HCT116 (cell line): ENCODE measurements at regions not wholly inside any gene's neighbourhood (a gene's known extent, or its start where the extent isn't known, plus 50 kb on each side); places are given as distances from the start of the nearest gene placed in this dataset.

Source experiments
- ATAC-seq: fragments of 200-7000 bp; cut with Tn5 transposase; 2 replicates; pipeline ENCODE4 v1.9.1; 2020; ENCODE audit warnings: mild to moderate bottlenecking, moderate library complexity
- BruUV-seq: library from RNA; stranded (reverse); fragments of 400-500 nt; replicated peaks from 2 replicates; lab custom pipeline; 2021; lab: Mats Ljungman, UMichigan
- CTCF ChIA-PET: fragments of 300-600 bp; sonication (Branson Sonifier 250); formaldehyde crosslinking; loops from one replicate; lab custom pipeline; 2021; ENCODE audit warnings: antibody characterized with exemption; lab: Charles Lee
- POLR2A ChIA-PET: fragments of 300-600, 350-600 bp; sonication (Branson Sonifier 250); formaldehyde crosslinking; loops from one replicate; lab custom pipeline; 2021; ENCODE audit warnings: antibody characterized with exemption; lab: Charles Lee
- RAD21 ChIA-PET, 2 experiments: fragments of 300-600 bp; sonication (Branson Sonifier 250); formaldehyde crosslinking; loops; one replicate each; lab custom pipeline; 2023; ENCODE audit warnings: low total read pairs in 2 of 2; ENCODE audit not compliant: uncharacterized antibody in 2 of 2, unreplicated experiment in 2 of 2, low non-redundant PET in 1 of 2; lab: Charles Lee
- DNase-seq: peaks from one replicate; pipeline ENCODE4 v3.0.0-alpha.2; 2010; ENCODE audit warnings: low read depth, low spot score
- H2AFZ ChIP-seq: fragments of 200-600 bp; shearing (Covaris generic), sonication (generic); 2 replicates; pipeline ENCODE4 v1.6.1; 2017; ENCODE audit warnings: low read depth, mixed run types, mixed read lengths, antibody characterized with exemption, low read length; ENCODE audit not compliant: poor library complexity, severe bottlenecking
- H3K27ac ChIP-seq: 2 replicates; pipeline ENCODE4 v1.5.1; 2012; ENCODE audit warnings: low read depth, low read length
- H3K27me3 ChIP-seq: fragments of 200-600 bp; sonication (generic); 2 replicates; pipeline ENCODE4 v1.6.1; 2016; ENCODE audit warnings: mixed run types, low read length, mixed read lengths; ENCODE audit not compliant: insufficient read depth
- H3K36me3 ChIP-seq, 2 experiments: fragments of 200-500 bp in 1 of 2; fragments of 200-600 bp in 1 of 2; sonication (Bioruptor generic) in 1 of 2; sonication (generic) in 1 of 2; 2 replicates each; pipeline versions ENCODE4 v1.5.1 to v1.6.1; 2014 to 2016; ENCODE audit warnings: low read length in 2 of 2, inconsistent platforms in 1 of 2, mixed read lengths in 1 of 2, mixed run types in 1 of 2; ENCODE audit not compliant: insufficient read depth in 2 of 2, control insufficient read depth in 1 of 2
- H3K4me1 ChIP-seq, 2 experiments: fragments of 200-600 bp in 1 of 2; sonication (generic) in 1 of 2; 2 replicates each; pipeline versions ENCODE4 v1.5.1 to v1.6.1; 2012 to 2017; ENCODE audit warnings: low read length in 2 of 2, inconsistent platforms in 1 of 2, mild to moderate bottlenecking in 1 of 2, mixed read lengths in 1 of 2, mixed run types in 1 of 2, moderate library complexity in 1 of 2; ENCODE audit not compliant: insufficient read depth in 2 of 2, control insufficient read depth in 1 of 2
- H3K4me2 ChIP-seq: fragments of 200-600 bp; sonication (generic); 2 replicates; pipeline ENCODE4 v1.6.1; 2017; ENCODE audit warnings: mixed run types, low read length, mixed read lengths
- H3K4me3 ChIP-seq, 2 experiments: fragments of 200-600 bp in 1 of 2; sonication (generic) in 1 of 2; replicated peaks in 1 of 2; 2 replicates each; pipeline ENCODE4 v1.5.1; 2011 to 2016; ENCODE audit warnings: low read length in 2 of 2, control low read depth in 1 of 2, low read depth in 1 of 2, mild to moderate bottlenecking in 1 of 2, mixed read lengths in 1 of 2, mixed run types in 1 of 2
- H3K79me2 ChIP-seq: fragments of 200-600 bp; sonication (generic); 2 replicates; pipeline ENCODE4 v1.6.1; 2017; ENCODE audit warnings: mild to moderate bottlenecking, mixed run types, low read length, moderate library complexity, mixed read lengths; ENCODE audit not compliant: insufficient read depth
- H3K9ac ChIP-seq: fragments of 200-600 bp; sonication (generic); 2 replicates; pipeline ENCODE4 v1.6.1; 2016; ENCODE audit warnings: low read length, mixed read lengths
- H3K9me2 ChIP-seq: fragments of 200-600 bp; sonication (generic), shearing (Covaris generic); 2 replicates; pipeline ENCODE4 v1.6.1; 2017; ENCODE audit warnings: mixed run types, mild to moderate bottlenecking, moderate library complexity; ENCODE audit not compliant: insufficient read depth
- H3K9me3 ChIP-seq, 2 experiments: fragments of 200-500 bp in 1 of 2; fragments of 200-600 bp in 1 of 2; sonication (Bioruptor generic) in 1 of 2; sonication (generic) in 1 of 2; 2 replicates each; pipeline ENCODE4 v1.6.1; 2014 to 2017; ENCODE audit warnings: low read length in 2 of 2, mixed read lengths in 2 of 2, inconsistent platforms in 1 of 2, low read depth in 1 of 2, mild to moderate bottlenecking in 1 of 2, mixed run types in 1 of 2, moderate library complexity in 1 of 2; ENCODE audit not compliant: control insufficient read depth in 1 of 2, insufficient read depth in 1 of 2
- H4K20me1 ChIP-seq: fragments of 200-600 bp; sonication (generic), shearing (Covaris generic); 2 replicates; pipeline ENCODE4 v1.6.1; 2017; ENCODE audit warnings: mixed run types, mild to moderate bottlenecking, moderate library complexity; ENCODE audit not compliant: insufficient read depth
- CBX3 ChIP-seq: IDR thresholded peaks from 2 replicates; pipeline ENCODE4 v1.6.1; 2012; ENCODE audit warnings: low read depth
- MAX ChIP-seq: IDR thresholded peaks from 2 replicates; pipeline ENCODE4 v1.6.1; 2012
- REST ChIP-seq: IDR thresholded peaks from 2 replicates; pipeline ENCODE4 v1.6.1; 2012; ENCODE audit warnings: low read depth
- SP1 ChIP-seq: IDR thresholded peaks from 2 replicates; pipeline ENCODE4 v1.6.1; 2012; ENCODE audit warnings: low read depth
- SRF ChIP-seq: IDR thresholded peaks from 2 replicates; pipeline ENCODE4 v1.6.1; 2012; ENCODE audit warnings: low read depth
- YY1 ChIP-seq: IDR thresholded peaks from 2 replicates; pipeline ENCODE4 v1.6.1; 2011; ENCODE audit warnings: low read length, low read depth, moderate library complexity, mild to moderate bottlenecking; ENCODE audit not compliant: insufficient replicate concordance; ENCODE audit errors: extremely low read depth
- intact Hi-C: fragments of 100-400 bp; cut with micrococcal nuclease; formaldehyde crosslinking; loops from 2 replicates; pipeline ENCODE4 v1.10.0; 2022

- POLR2A ChIA-PET: interaction anchor here (1.2 kb wide), 1 partner anchor 24 kb away, joined by 3 read pairs; no protein-coding TSS in a partner anchor
- ATAC-seq (peak; percentile 75), DNase-seq (no peak)
- H3K4me2 ChIP-seq: no peak overlapping the region
- no peak overlapping the region for H3K9ac ChIP-seq
- H3K27ac ChIP-seq: peak overlapping the region; percentile 38; the same call in 1 of the 2 replicates
- H3K4me1 ChIP-seq: peaks cover 16 to 56% of the 10 kb centered on the region in 2 experiments
- H3K79me2 ChIP-seq: peaks cover 96% of the 10 kb centered on the region
- no peak overlapping the region for H2AFZ ChIP-seq
- no peaks in the 10 kb centered on the region for H3K27me3 ChIP-seq
- no TSS peak for BruUV-seq
- intact Hi-C loops: no loop called here
- H4K20me1 ChIP-seq: no peaks in the 10 kb centered on the region
- TF ChIP-seq MAX: peak; percentile 56; the same call in 1 of the 2 replicates
- TF ChIP-seq CBX3: peak; percentile 75; the same call in 1 of the 2 replicates
- peak; percentile 51 for TF ChIP-seq SP1
- peak; percentile 81 for TF ChIP-seq YY1
- TF ChIP-seq SRF: no peak
- TF ChIP-seq REST: no peak
- RAD21 ChIA-PET: no interaction called here
- H3K9me2 ChIP-seq: no peaks in the 10 kb centered on the region
- CTCF ChIA-PET: no interaction called here
- H3K9me3 ChIP-seq: peaks cover 0 to 3% of the 10 kb centered on the region in 2 experiments; a peak in 1 of 4 replicates
- H3K4me3 ChIP-seq: no peak overlapping the region
- H3K36me3 ChIP-seq: peaks cover 12 to 61% of the 10 kb centered on the region in 2 experiments; a peak in 3 of 4 replicates
Observed at GRCh38 chr2:219713110-219713509, 85.7 kb downstream of the SLC4A3 start.
